ENCODE measurements at regions not wholly inside any gene's neighbourhood (a gene's known extent, or its start where the extent isn't known, plus 50 kb on each side); places are given as distances from the start of the nearest gene placed in this dataset.
A peak's percentile ranks its signal among the peaks of the same experiment; 100 is the strongest.

GRCh38 chr5:73266176-73266738 lies 93.3 kb downstream of the TMEM174 start:
- peak; percentile 62 for DNase-seq (ENCODE audit: low read depth)

- DNase-seq (ENCODE audit: low read depth): peak; percentile 80
Measured at GRCh38 chr5:73265641-73266040, 92.6 kb downstream of the TMEM174 start.

- DNase-seq (ENCODE audit: low read depth): peak; percentile 20
Measured at GRCh38 chr5:73264631-73265030, 91.6 kb downstream of the TMEM174 start.

GRCh38 chr5:73263001-73263710 lies 90.2 kb downstream of the TMEM174 start:
- DNase-seq (ENCODE audit: low read depth): peak; percentile 50

GRCh38 chr5:73256862-73257261 lies 83.9 kb downstream of the TMEM174 start:
- no peak for DNase-seq (ENCODE audit: low read depth)

- DNase-seq (ENCODE audit: low read depth): no peak
Measured at GRCh38 chr5:73256462-73256861, 83.5 kb downstream of the TMEM174 start.

GRCh38 chr5:73256012-73256411 lies 83.0 kb downstream of the TMEM174 start:
- DNase-seq (ENCODE audit: low read depth): no peak

GRCh38 chr5:73254642-73255041 lies 81.6 kb downstream of the TMEM174 start:
- DNase-seq (ENCODE audit: low read depth): no peak

- no peak for DNase-seq (ENCODE audit: low read depth)
Measured at GRCh38 chr5:73253047-73253660, 80.2 kb downstream of the TMEM174 start.

GRCh38 chr5:73250645-73251044 lies 77.7 kb downstream of the TMEM174 start:
- DNase-seq (ENCODE audit: low read depth): no peak

- DNase-seq (ENCODE audit: low read depth): no peak
Measured at GRCh38 chr5:73242735-73243134, 69.7 kb downstream of the TMEM174 start.

GRCh38 chr5:73238873-73239272 lies 65.9 kb downstream of the TMEM174 start:
- no peak for DNase-seq (ENCODE audit: low read depth)

- no peak for DNase-seq (ENCODE audit: low read depth)
Measured at GRCh38 chr5:73236541-73237128, 63.6 kb downstream of the TMEM174 start.

- no peak for DNase-seq (ENCODE audit: low read depth)
Measured at GRCh38 chr5:73234204-73234555, 61.2 kb downstream of the TMEM174 start.

- DNase-seq (ENCODE audit: low read depth): no peak
Measured at GRCh38 chr5:73233461-73234203, 60.6 kb downstream of the TMEM174 start.

GRCh38 chr5:73233053-73233460 lies 60.1 kb downstream of the TMEM174 start:
- DNase-seq (ENCODE audit: low read depth): no peak

GRCh38 chr5:73232266-73233041 lies 59.5 kb downstream of the TMEM174 start:
- peak; percentile 39 for DNase-seq (ENCODE audit: low read depth)

GRCh38 chr5:73231246-73231778 lies 58.3 kb downstream of the TMEM174 start:
- DNase-seq (ENCODE audit: low read depth): no peak

- DNase-seq (ENCODE audit: low read depth): no peak
Measured at GRCh38 chr5:73230264-73231245, 57.6 kb downstream of the TMEM174 start.

- DNase-seq (ENCODE audit: low read depth): peak; percentile 80
Measured at GRCh38 chr5:73229271-73229670, 56.3 kb downstream of the TMEM174 start.
